ENCODE measurements at regions not wholly inside any gene's neighbourhood (a gene's known extent, or its start where the extent isn't known, plus 50 kb on each side); places are given as distances from the start of the nearest gene placed in this dataset.

GRCh38 chr19:30253581-30253996, 118.6 kb upstream of the ZNF536 start:
- no peaks in the 10 kb centered on the region for H3K27me3 ChIP-seq (ENCODE audit: insufficient read depth)
- no peaks in the 10 kb centered on the region for H3F3A ChIP-seq (replicated peaks; ENCODE audit: insufficient read depth)
- no peaks in the 10 kb centered on the region for H3K79me2 ChIP-seq (ENCODE audit: insufficient read depth)
- H3K4me2 ChIP-seq = no peak overlapping the region
- H3K27ac ChIP-seq (ENCODE audit: low read depth in 2 of 2, low read length in 1 of 2) = no peak overlapping the region
- 42% methylated on average over 9 of the region's 15 CpGs for WGBS (ENCODE audit: low lambda C conversion rate)
- no peak overlapping the region for H3K4me3 ChIP-seq (ENCODE audit: low read depth in 2 of 2, low read length in 1 of 2)
- POLR2A ChIA-PET = no interaction called here
- TF ChIP-seq FOXM1 (IDR thresholded peaks at IDR 0.05; ENCODE audit: low read depth) = no peak
- TF ChIP-seq RAD21 (IDR thresholded peaks at IDR 0.05; ENCODE audit: low read length) = no peak
- TF ChIP-seq, protein P1, sequence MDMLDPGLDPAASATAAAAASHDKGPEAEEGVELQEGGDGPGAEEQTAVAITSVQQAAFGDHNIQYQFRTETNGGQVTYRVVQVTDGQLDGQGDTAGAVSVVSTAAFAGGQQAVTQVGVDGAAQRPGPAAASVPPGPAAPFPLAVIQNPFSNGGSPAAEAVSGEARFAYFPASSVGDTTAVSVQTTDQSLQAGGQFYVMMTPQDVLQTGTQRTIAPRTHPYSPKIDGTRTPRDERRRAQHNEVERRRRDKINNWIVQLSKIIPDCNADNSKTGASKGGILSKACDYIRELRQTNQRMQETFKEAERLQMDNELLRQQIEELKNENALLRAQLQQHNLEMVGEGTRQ (IDR thresholded peaks at IDR 0.05; ENCODE audit: borderline replicate concordance, low read depth, low read length) = no peak
- TF ChIP-seq NFIC (IDR thresholded peaks at IDR 0.05; ENCODE audit: borderline replicate concordance) = no peak
- TF ChIP-seq, protein P2, sequence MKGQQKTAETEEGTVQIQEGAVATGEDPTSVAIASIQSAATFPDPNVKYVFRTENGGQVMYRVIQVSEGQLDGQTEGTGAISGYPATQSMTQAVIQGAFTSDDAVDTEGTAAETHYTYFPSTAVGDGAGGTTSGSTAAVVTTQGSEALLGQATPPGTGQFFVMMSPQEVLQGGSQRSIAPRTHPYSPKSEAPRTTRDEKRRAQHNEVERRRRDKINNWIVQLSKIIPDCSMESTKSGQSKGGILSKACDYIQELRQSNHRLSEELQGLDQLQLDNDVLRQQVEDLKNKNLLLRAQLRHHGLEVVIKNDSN (IDR thresholded peaks at IDR 0.05; ENCODE audit: borderline replicate concordance, low read depth) = no peak
- no peak for TF ChIP-seq IRF3 (IDR thresholded peaks at IDR 0.05; ENCODE audit: low read depth, low read length)
- TF ChIP-seq JUND (IDR thresholded peaks at IDR 0.05) = no peak
- TF ChIP-seq, protein P3, sequence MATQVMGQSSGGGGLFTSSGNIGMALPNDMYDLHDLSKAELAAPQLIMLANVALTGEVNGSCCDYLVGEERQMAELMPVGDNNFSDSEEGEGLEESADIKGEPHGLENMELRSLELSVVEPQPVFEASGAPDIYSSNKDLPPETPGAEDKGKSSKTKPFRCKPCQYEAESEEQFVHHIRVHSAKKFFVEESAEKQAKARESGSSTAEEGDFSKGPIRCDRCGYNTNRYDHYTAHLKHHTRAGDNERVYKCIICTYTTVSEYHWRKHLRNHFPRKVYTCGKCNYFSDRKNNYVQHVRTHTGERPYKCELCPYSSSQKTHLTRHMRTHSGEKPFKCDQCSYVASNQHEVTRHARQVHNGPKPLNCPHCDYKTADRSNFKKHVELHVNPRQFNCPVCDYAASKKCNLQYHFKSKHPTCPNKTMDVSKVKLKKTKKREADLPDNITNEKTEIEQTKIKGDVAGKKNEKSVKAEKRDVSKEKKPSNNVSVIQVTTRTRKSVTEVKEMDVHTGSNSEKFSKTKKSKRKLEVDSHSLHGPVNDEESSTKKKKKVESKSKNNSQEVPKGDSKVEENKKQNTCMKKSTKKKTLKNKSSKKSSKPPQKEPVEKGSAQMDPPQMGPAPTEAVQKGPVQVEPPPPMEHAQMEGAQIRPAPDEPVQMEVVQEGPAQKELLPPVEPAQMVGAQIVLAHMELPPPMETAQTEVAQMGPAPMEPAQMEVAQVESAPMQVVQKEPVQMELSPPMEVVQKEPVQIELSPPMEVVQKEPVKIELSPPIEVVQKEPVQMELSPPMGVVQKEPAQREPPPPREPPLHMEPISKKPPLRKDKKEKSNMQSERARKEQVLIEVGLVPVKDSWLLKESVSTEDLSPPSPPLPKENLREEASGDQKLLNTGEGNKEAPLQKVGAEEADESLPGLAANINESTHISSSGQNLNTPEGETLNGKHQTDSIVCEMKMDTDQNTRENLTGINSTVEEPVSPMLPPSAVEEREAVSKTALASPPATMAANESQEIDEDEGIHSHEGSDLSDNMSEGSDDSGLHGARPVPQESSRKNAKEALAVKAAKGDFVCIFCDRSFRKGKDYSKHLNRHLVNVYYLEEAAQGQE (IDR thresholded peaks at IDR 0.05; ENCODE audit: low read depth, low read length) = no peak
- no peak for TF ChIP-seq PBX3 (IDR thresholded peaks at IDR 0.05)
- TF ChIP-seq ELF1 (IDR thresholded peaks at IDR 0.05) = no peak
- no peak for TF ChIP-seq CHD2 (IDR thresholded peaks at IDR 0.05; ENCODE audit: low read length, partially characterized antibody)
- no peak for TF ChIP-seq MEF2A (IDR thresholded peaks at IDR 0.05; ENCODE audit: borderline replicate concordance, low read depth)
- no peak for TF ChIP-seq YY1 (IDR thresholded peaks at IDR 0.05; ENCODE audit: low read depth)
- TF ChIP-seq ZBTB33 (IDR thresholded peaks at IDR 0.05; ENCODE audit: borderline replicate concordance, low read depth) = no peak
- no peak for TF ChIP-seq TCF12 (IDR thresholded peaks at IDR 0.05)
- TF ChIP-seq FOSL2 (IDR thresholded peaks at IDR 0.05; ENCODE audit: borderline replicate concordance, low read depth) = no peak
- peaks cover 0 to 31% of the 10 kb centered on the region in 2 experiments; a peak in 2 of 4 replicates for H3K4me1 ChIP-seq (ENCODE audit: control insufficient read depth in 1 of 2, insufficient read depth in 2 of 2, low read depth in 1 of 2, low read length in 1 of 2)
- H2AFZ ChIP-seq (ENCODE audit: low read depth) = no peak overlapping the region
- no peaks in the 10 kb centered on the region for H3K36me3 ChIP-seq (replicated peaks in 1 of 2; ENCODE audit: control insufficient read depth in 1 of 2, insufficient read depth in 2 of 2, low read length in 1 of 2)
- no peaks in the 10 kb centered on the region for H4K20me1 ChIP-seq (ENCODE audit: insufficient read depth)
- H3K9me2 ChIP-seq = no peaks in the 10 kb centered on the region
- H3K9me3 ChIP-seq = no peaks in the 10 kb centered on the region
- DNase-seq = peak; percentile 42
- CTCF ChIA-PET = interaction anchor here (1.0 kb wide), 1 partner anchor 17 kb away, joined by 3 read pairs; no protein-coding TSS in a partner anchor
- no peak overlapping the region for H3K9ac ChIP-seq

Data from SK-N-SH (cell line).